ENCODE measurements at regions not wholly inside any gene's neighbourhood (a gene's known extent, or its start where the extent isn't known, plus 50 kb on each side); places are given as distances from the start of the nearest gene placed in this dataset.

DNA sequence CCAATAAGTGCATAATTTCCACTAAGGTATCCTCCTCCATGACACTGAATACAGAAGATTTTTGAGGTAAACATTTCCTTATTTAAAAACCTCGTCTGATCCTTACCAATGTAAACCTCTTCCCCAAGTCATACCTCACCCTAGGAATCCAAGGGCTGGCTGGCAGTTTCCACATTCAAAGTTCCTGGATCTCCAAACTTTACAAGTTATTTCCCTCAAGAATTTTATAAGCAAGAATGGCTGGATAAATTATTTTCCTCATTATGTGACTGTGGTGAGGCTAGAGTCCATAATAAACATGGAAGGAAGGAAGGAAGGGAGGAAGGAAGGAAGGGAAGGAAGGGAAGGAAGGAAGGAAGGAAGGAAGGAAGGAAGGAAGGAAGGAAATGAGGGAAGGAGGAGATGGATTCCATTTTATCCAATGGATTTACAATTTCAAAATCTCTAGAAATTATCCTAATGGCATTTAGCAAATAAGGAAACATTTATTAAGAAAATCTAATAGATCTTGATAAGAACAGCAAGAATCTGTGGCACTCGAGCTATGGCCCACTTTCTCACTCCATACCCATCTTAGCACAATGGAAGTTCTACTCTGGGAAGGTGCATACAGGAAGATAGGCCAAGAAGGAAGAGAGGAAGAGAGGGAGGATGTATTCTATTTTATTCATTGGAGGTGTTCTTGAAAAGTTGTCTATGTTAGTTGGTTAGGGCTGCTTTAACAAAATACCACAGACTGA, 477.8 kb upstream of the TMPO start:
- Histone ChIP-seq H3K4me1 (ENCODE audit: low read length) (no peaks in the 10 kb centered on the region), H3K36me3 (replicated peaks; ENCODE audit: low read depth, low read length) (no peaks in the 10 kb centered on the region), H2AFZ (ENCODE audit: low read depth, low read length) (no peak overlapping the region), H3K9me3 (ENCODE audit: insufficient read depth, low read length) (no peaks in the 10 kb centered on the region), H3K4me3 (ENCODE audit: low read length) (no peak overlapping the region), H3K4me2 (ENCODE audit: low read length) (no peak overlapping the region), H3K27me3 (ENCODE audit: low read depth, low read length) (no peaks in the 10 kb centered on the region), H3K27ac (ENCODE audit: low read length) (no peak overlapping the region), H3K79me2 (ENCODE audit: low read length) (no peaks in the 10 kb centered on the region), H4K20me1 (ENCODE audit: insufficient read depth, low read length) (no peaks in the 10 kb centered on the region), H3K9ac (ENCODE audit: low read length) (no peak overlapping the region)
- TF ChIP-seq, protein P1, sequence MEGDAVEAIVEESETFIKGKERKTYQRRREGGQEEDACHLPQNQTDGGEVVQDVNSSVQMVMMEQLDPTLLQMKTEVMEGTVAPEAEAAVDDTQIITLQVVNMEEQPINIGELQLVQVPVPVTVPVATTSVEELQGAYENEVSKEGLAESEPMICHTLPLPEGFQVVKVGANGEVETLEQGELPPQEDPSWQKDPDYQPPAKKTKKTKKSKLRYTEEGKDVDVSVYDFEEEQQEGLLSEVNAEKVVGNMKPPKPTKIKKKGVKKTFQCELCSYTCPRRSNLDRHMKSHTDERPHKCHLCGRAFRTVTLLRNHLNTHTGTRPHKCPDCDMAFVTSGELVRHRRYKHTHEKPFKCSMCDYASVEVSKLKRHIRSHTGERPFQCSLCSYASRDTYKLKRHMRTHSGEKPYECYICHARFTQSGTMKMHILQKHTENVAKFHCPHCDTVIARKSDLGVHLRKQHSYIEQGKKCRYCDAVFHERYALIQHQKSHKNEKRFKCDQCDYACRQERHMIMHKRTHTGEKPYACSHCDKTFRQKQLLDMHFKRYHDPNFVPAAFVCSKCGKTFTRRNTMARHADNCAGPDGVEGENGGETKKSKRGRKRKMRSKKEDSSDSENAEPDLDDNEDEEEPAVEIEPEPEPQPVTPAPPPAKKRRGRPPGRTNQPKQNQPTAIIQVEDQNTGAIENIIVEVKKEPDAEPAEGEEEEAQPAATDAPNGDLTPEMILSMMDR (IDR thresholded peaks at IDR 0.05; ENCODE audit: low read depth, low read length), result no peak
- no peak for TF ChIP-seq EZH2phosphoT487 (IDR thresholded peaks at IDR 0.05; ENCODE audit: low read depth)

DNA sequence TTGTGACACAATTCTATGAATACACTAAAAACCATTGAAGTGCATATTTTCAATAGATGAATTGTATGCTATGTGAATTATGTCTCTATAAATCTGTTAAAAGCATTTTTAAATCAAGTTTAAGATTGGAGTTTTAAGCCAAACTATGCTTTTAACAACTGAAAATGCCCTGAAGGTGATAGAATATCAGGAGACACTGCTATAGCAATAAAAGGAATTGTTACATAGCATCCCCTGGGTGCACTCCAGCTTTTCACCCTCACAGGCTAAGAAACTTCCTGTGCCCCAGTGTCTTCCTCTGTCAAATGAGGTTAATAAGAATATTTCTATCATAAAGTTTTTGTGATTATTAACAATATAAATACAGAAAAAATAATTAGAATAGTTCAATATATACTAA, 472.7 kb upstream of the TMPO start:
- no peak overlapping the region for H2AFZ ChIP-seq (ENCODE audit: low read depth, low read length)
- no peak overlapping the region for H3K27ac ChIP-seq (ENCODE audit: low read length)
- H3K9ac ChIP-seq (ENCODE audit: low read length), result no peak overlapping the region
- no peaks in the 10 kb centered on the region for H3K4me1 ChIP-seq (ENCODE audit: low read length)
- no peak overlapping the region for H3K4me3 ChIP-seq (ENCODE audit: low read length)
- no peaks in the 10 kb centered on the region for H3K79me2 ChIP-seq (ENCODE audit: low read length)
- H3K4me2 ChIP-seq (ENCODE audit: low read length), result no peak overlapping the region
- no peaks in the 10 kb centered on the region for H4K20me1 ChIP-seq (ENCODE audit: insufficient read depth, low read length)
- no peak for TF ChIP-seq EZH2phosphoT487 (IDR thresholded peaks at IDR 0.05; ENCODE audit: low read depth)
- TF ChIP-seq, protein P1 (IDR thresholded peaks at IDR 0.05; ENCODE audit: low read depth, low read length), result no peak
- no peaks in the 10 kb centered on the region for H3K36me3 ChIP-seq (replicated peaks; ENCODE audit: low read depth, low read length)
- no peaks in the 10 kb centered on the region; the same call in 1 of the 2 replicates for H3K27me3 ChIP-seq (ENCODE audit: low read depth, low read length)
- no peaks in the 10 kb centered on the region for H3K9me3 ChIP-seq (ENCODE audit: insufficient read depth, low read length)

DNA sequence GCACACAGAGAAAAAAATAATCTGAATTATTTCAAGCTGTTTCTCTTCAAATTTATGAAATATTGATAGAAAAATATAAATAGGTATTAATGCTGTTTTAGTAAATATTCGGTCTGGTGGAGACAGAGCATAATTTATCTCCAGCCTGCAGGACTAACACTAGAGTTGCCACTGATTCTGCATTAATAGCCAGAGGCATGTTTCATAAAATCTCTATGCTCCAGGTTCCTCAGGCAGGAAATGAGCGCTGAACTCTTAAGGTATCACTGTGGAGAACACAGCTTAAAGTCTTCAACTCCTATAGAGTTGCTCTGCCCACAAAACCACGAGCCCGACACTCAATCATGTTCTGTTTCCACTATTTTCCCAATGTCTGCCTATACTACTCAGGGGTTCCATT, 470.0 kb upstream of the TMPO start:
- no peaks in the 10 kb centered on the region for H3K9me3 ChIP-seq (ENCODE audit: insufficient read depth, low read length)
- no peaks in the 10 kb centered on the region for H3K79me2 ChIP-seq (ENCODE audit: low read length)
- H4K20me1 ChIP-seq (ENCODE audit: insufficient read depth, low read length), result no peaks in the 10 kb centered on the region
- H3K27ac ChIP-seq (ENCODE audit: low read length), result no peak overlapping the region
- H3K4me2 ChIP-seq (ENCODE audit: low read length), result no peak overlapping the region
- H3K4me1 ChIP-seq (ENCODE audit: low read length), result no peaks in the 10 kb centered on the region
- no peak overlapping the region for H3K4me3 ChIP-seq (ENCODE audit: low read length)
- H2AFZ ChIP-seq (ENCODE audit: low read depth, low read length), result no peak overlapping the region
- no peaks in the 10 kb centered on the region for H3K36me3 ChIP-seq (replicated peaks; ENCODE audit: low read depth, low read length)
- no peaks in the 10 kb centered on the region; the same call in 1 of the 2 replicates for H3K27me3 ChIP-seq (ENCODE audit: low read depth, low read length)
- H3K9ac ChIP-seq (ENCODE audit: low read length), result no peak overlapping the region
- no peak for TF ChIP-seq EZH2phosphoT487 (IDR thresholded peaks at IDR 0.05; ENCODE audit: low read depth)
- TF ChIP-seq, protein P1 (IDR thresholded peaks at IDR 0.05; ENCODE audit: low read depth, low read length), result no peak

DNA sequence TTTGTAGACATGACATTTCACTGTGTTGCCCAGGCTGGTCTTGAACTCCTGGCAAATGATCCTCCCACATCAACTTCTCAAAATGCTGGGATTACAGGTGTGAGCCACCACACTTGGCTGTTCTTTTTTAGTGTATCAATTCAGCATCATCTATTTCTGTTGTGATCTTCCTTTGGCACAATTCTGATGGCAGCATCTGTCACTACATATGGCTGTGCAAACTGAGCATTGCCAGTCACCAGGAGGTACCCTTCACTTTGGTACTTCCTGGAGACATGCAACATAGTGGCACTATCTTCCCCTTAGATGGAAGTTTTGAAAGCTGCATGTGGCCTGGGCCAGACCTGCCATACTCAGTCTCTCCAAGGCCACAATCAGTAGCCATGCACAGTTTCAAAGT, 467.1 kb upstream of the TMPO start:
- Histone ChIP-seq H3K27me3 (ENCODE audit: low read depth, low read length) (no peaks in the 10 kb centered on the region; the same call in 1 of the 2 replicates), H2AFZ (ENCODE audit: low read depth, low read length) (no peak overlapping the region), H3K79me2 (ENCODE audit: low read length) (no peaks in the 10 kb centered on the region), H3K4me1 (ENCODE audit: low read length) (no peaks in the 10 kb centered on the region), H3K4me2 (ENCODE audit: low read length) (no peak overlapping the region), H4K20me1 (ENCODE audit: insufficient read depth, low read length) (no peaks in the 10 kb centered on the region), H3K9ac (ENCODE audit: low read length) (no peak overlapping the region), H3K9me3 (ENCODE audit: insufficient read depth, low read length) (no peaks in the 10 kb centered on the region), H3K27ac (ENCODE audit: low read length) (no peak overlapping the region), H3K36me3 (replicated peaks; ENCODE audit: low read depth, low read length) (no peaks in the 10 kb centered on the region), H3K4me3 (ENCODE audit: low read length) (no peak overlapping the region)
- TF ChIP-seq, protein P1 (IDR thresholded peaks at IDR 0.05; ENCODE audit: low read depth, low read length), result no peak
- TF ChIP-seq EZH2phosphoT487 (IDR thresholded peaks at IDR 0.05; ENCODE audit: low read depth), result no peak

All from OCI-LY3 (cell line).